ENCODE measurements at regions not wholly inside any gene's neighbourhood (a gene's known extent, or its start where the extent isn't known, plus 50 kb on each side); places are given as distances from the start of the nearest gene placed in this dataset.
A peak's percentile ranks its signal among the peaks of the same experiment; 100 is the strongest.

- peak overlapping the region; percentile 57; the same call in 1 of the 2 replicates for H2AK5ac ChIP-seq (ENCODE audit: low read depth, low read length)
- H3K4me1 ChIP-seq (replicated peaks in 1 of 4; ENCODE audit: control insufficient read depth in 3 of 4, insufficient read depth in 4 of 4, low read length in 3 of 4), result no peaks in the 10 kb centered on the region
- no peaks in the 10 kb centered on the region for H4K20me1 ChIP-seq (replicated peaks in 1 of 2; ENCODE audit: control insufficient read depth in 1 of 2, insufficient read depth in 2 of 2, low read length in 2 of 2)
- no peaks in the 10 kb centered on the region for H3K79me2 ChIP-seq (ENCODE audit: control insufficient read depth in 1 of 2, insufficient read depth in 2 of 2, low read length in 2 of 2)
- H2BK20ac ChIP-seq (ENCODE audit: low read length), result no peak overlapping the region
- ChIA-PET POLR2A (ENCODE audit: partially characterized antibody) (no interaction called here), CTCF (ENCODE audit: partially characterized antibody) (interaction anchor here (0.6 to 1.4 kb wide), 11 partner anchors 8 to 732 kb away, joined by 3 to 4 read pairs (median 3); no protein-coding TSS in a partner anchor)
- H3K23ac ChIP-seq (ENCODE audit: insufficient read length), result no peak overlapping the region
- no peaks in the 10 kb centered on the region for H3K79me1 ChIP-seq (ENCODE audit: low read depth, low read length)
- H3K18ac ChIP-seq (ENCODE audit: extremely low read depth, low read length), result no peak overlapping the region
- no peak overlapping the region for H3K4ac ChIP-seq (replicated peaks; ENCODE audit: insufficient read length, low read depth, low read length)
- H4K5ac ChIP-seq (ENCODE audit: insufficient read length, low read depth, low read length), result no peak overlapping the region
- no peak overlapping the region for H3K14ac ChIP-seq (ENCODE audit: insufficient read length)
- H3K4me3 ChIP-seq (ENCODE audit: extremely low read depth in 1 of 4, insufficient read depth in 2 of 4, low read depth in 3 of 4, low read length in 4 of 4), result no peak overlapping the region
- H2BK5ac ChIP-seq (ENCODE audit: low read depth, low read length), result no peak overlapping the region; the same call in 1 of the 2 replicates
- no peak overlapping the region for H3K9ac ChIP-seq (replicated peaks in 1 of 4; ENCODE audit: extremely low read depth in 1 of 4, low read depth in 3 of 4, low read length in 3 of 4)
- no peaks in the 10 kb centered on the region for H3K9me3 ChIP-seq (ENCODE audit: insufficient read depth in 2 of 2, low read depth in 1 of 2, low read length in 1 of 2)
- no peak overlapping the region for H2BK12ac ChIP-seq (ENCODE audit: low read depth, low read length)
- no peak for FAIRE-seq
- no peak overlapping the region; the same call in 1 of the 2 replicates for H4K8ac ChIP-seq (ENCODE audit: extremely low read depth, insufficient read depth, low read length)
- H3K23me2 ChIP-seq (ENCODE audit: low read depth, low read length), result no peaks in the 10 kb centered on the region
- DNase-seq (ENCODE audit: low read depth in 1 of 2, low spot score in 2 of 2), result no peak
- no peak overlapping the region for H4K91ac ChIP-seq (replicated peaks; ENCODE audit: insufficient read length, low read length)
- no peak overlapping the region for H2BK120ac ChIP-seq (replicated peaks; ENCODE audit: low read depth, low read length)
- TF ChIP-seq USF2 (IDR thresholded peaks at IDR 0.05; ENCODE audit: low read length) (no peak), MAFK (IDR thresholded peaks at IDR 0.05; ENCODE audit: low read depth, low read length) (no peak), TCF12 (IDR thresholded peaks at IDR 0.05; ENCODE audit: low read depth, low read length) (no peak), MAX (IDR thresholded peaks at IDR 0.05) (no peak), ASH2L (IDR thresholded peaks at IDR 0.05; ENCODE audit: low read length) (no peak), HDAC6 (IDR thresholded peaks at IDR 0.05; ENCODE audit: low read depth, low read length) (no peak), RFX5 (IDR thresholded peaks at IDR 0.05; ENCODE audit: borderline replicate concordance, low read depth, low read length) (no peak), SIRT6 (IDR thresholded peaks at IDR 0.05; ENCODE audit: low read length) (no peak), RNF2 (IDR thresholded peaks at IDR 0.05; ENCODE audit: borderline replicate concordance, low read depth, low read length, missing control alignments, poor library complexity, severe bottlenecking) (no peak), CTBP2 (IDR thresholded peaks at IDR 0.05; ENCODE audit: borderline replicate concordance, insufficient read depth, insufficient read length, low read length) (no peak), KDM5A (IDR thresholded peaks at IDR 0.05; ENCODE audit: low read length) (no peak)
- H2BK15ac ChIP-seq (ENCODE audit: low read length), result no peak overlapping the region
- no peak overlapping the region for H3K4me2 ChIP-seq (ENCODE audit: insufficient read depth in 1 of 2, low read depth in 2 of 2, low read length in 2 of 2)
- H3K36me3 ChIP-seq (ENCODE audit: control insufficient read depth in 2 of 4, insufficient read depth in 4 of 4, low read length in 3 of 4), result no peaks in the 10 kb centered on the region
- H3K27me3 ChIP-seq (replicated peaks in 1 of 4; ENCODE audit: control insufficient read depth in 3 of 4, extremely low read depth in 1 of 4, insufficient read depth in 3 of 4, low read length in 3 of 4), result no peaks in the 10 kb centered on the region
- WGBS, 2 experiments (ENCODE audit: extremely low coverage in 1 of 2, insufficient coverage in 1 of 2, insufficient read length in 1 of 2, insufficient replicate concordance in 2 of 2, low coverage in 1 of 2, low lambda C conversion rate in 2 of 2, missing lambda C conversion rate in 1 of 2), result 87% methylated on average over 6 of the region's 9 CpGs; no CpG with 5 or more reads in 1 of the 2 experiments
- H2AFZ ChIP-seq (ENCODE audit: low read length), result no peak overlapping the region
- H3K56ac ChIP-seq (replicated peaks; ENCODE audit: insufficient read length, low read depth, low read length), result no peak overlapping the region
- no peak overlapping the region for H3K27ac ChIP-seq (ENCODE audit: low read depth, low read length)
Measured at GRCh38 chr1:218983433-218983832, 190.2 kb upstream of the LYPLAL1 start.
